AG09309 (cell line): ENCODE measurements at regions not wholly inside any gene's neighbourhood (a gene's known extent, or its start where the extent isn't known, plus 50 kb on each side); places are given as distances from the start of the nearest gene placed in this dataset.

Experiments used
- DNase-seq: peaks from one replicate; pipeline ENCODE4 v3.0.0-alpha.2; 2010; ENCODE audit warnings: low read depth
- H3K4me3 ChIP-seq: 2 replicates; pipeline ENCODE4 v1.5.1; 2011; ENCODE audit warnings: mild to moderate bottlenecking, low read depth, low read length, moderate library complexity; ENCODE audit not compliant: control insufficient read depth
- CTCF ChIP-seq: IDR thresholded peaks from 2 replicates; pipeline ENCODE4 v1.5.1; 2011; ENCODE audit warnings: mild to moderate bottlenecking, low read depth, low read length, inconsistent platforms; ENCODE audit not compliant: insufficient read depth, control insufficient read depth; ENCODE audit errors: missing control alignments

DNA sequence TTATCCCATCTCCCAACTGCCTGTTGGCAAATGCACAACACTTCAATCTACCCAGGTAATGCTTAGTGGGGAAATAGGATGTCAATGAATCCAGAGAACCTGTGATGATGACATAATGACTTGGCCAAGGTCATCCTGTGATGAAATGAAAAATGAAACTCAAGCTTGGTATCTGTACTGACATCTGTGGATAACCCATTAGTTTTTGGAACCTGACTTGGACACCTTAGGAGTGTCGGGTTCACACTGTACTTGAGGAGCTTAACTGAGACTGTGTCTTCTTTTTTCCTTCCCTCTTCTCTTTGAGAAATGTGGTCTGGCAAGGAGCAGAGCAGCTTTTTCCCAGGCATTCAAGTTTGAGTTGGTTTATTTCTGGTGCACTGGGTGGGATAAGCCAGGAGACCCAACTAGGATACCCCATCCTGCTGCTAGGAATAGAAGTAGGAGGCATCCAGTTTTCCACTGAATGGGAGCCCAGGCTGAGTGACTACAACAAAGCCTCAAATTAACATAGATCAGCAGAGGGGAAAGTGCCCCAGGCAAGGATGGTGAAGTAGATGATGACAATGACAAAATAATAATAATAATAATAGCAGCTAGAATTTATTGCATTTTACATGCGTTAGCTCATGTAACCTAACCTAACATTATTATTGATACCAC, 72.1 kb downstream of the ADRB2 start:
- DNase-seq = no peak

GRCh38 chr5:148899993-148900392, 73.6 kb downstream of the ADRB2 start:
- DNase-seq = no peak
- no peak overlapping the region for H3K4me3 ChIP-seq
- TF ChIP-seq CTCF = no peak

More for the DNA sequence above, 72.1 kb downstream of the ADRB2 start:
- no peak for TF ChIP-seq CTCF
- H3K4me3 ChIP-seq = no peak overlapping the region

DNA sequence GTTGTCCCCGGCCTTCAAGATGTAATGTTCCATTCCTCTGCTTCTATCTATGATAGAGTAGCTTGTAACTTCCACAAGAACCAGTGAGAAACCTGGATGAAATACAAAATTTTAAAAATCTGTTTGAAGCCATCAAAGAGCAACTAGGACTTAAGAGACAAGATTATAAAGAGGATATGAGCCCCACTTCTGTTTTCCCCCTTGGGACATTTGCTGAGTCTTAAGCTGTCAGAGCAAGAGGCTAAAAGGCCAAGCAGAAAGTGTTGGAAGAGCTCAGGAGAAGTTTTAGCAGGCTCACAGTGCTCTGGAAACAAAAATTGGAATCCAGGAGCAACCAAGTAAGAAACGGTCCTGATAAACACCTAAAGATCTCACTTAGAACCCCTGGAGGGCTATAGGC, 76.1 kb downstream of the ADRB2 start:
- no peak for DNase-seq
- no peak for TF ChIP-seq CTCF
- H3K4me3 ChIP-seq = no peak overlapping the region

DNA sequence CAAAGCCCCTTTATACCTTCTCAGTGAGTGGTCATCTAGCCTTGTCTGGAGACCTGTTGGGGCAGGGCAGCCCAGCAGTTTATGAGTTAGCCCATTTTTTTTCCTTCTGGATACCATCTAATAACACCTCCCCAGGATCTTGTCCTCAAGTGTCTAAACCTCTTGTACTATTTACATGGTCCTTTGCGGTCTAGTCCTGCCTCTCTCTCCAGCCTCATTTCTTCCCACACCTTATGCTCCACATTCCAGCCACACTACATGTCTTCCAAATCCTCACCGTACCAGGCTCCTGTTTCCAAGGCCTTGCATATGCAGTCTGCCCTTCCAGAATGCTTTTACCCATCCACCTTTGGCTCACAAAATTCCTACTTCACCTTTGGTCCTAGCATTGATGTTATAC, 77.2 kb downstream of the ADRB2 start:
- no peak overlapping the region for H3K4me3 ChIP-seq
- no peak for TF ChIP-seq CTCF
- no peak for DNase-seq

DNA sequence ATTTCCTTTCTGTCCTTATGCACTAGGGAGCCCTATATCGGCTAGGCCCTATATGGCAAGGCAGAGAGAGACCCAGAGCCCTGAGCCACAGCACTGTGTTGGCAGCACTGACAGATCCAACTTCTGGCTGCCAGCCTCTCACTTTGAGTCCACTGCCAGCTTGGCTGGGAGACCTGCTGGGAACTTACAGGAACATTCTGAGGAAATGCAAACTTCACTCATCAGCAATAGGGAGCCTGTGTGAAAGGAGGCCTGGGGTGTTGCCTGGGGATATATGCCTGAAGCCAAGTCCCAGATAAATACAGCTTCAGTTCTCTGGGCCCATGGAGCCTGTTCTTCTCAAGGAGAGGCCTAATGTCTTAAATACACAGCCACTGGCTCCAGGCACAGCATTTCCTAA, 78.0 kb downstream of the ADRB2 start:
- no peak for DNase-seq
- no peak overlapping the region for H3K4me3 ChIP-seq
- TF ChIP-seq CTCF = no peak

GRCh38 chr5:148905541-148905940, 79.1 kb downstream of the ADRB2 start:
- no peak for TF ChIP-seq CTCF
- no peak overlapping the region for H3K4me3 ChIP-seq
- no peak for DNase-seq
